HCT116 (cell line): ENCODE measurements at regions not wholly inside any gene's neighbourhood (a gene's known extent, or its start where the extent isn't known, plus 50 kb on each side); places are given as distances from the start of the nearest gene placed in this dataset.
A peak's percentile ranks its signal among the peaks of the same experiment; 100 is the strongest.

Source experiments
- ATAC-seq: fragments of 200-7000 bp; cut with Tn5 transposase; 2 replicates; pipeline ENCODE4 v1.9.1; 2020; ENCODE audit warnings: mild to moderate bottlenecking, moderate library complexity
- BruUV-seq: library from RNA; stranded (reverse); fragments of 400-500 nt; replicated peaks from 2 replicates; lab custom pipeline; 2021; lab: Mats Ljungman, UMichigan
- CTCF ChIA-PET: fragments of 300-600 bp; sonication (Branson Sonifier 250); formaldehyde crosslinking; loops from one replicate; lab custom pipeline; 2021; ENCODE audit warnings: antibody characterized with exemption; lab: Charles Lee
- POLR2A ChIA-PET: fragments of 300-600, 350-600 bp; sonication (Branson Sonifier 250); formaldehyde crosslinking; loops from one replicate; lab custom pipeline; 2021; ENCODE audit warnings: antibody characterized with exemption; lab: Charles Lee
- RAD21 ChIA-PET, 2 experiments: fragments of 300-600 bp; sonication (Branson Sonifier 250); formaldehyde crosslinking; loops; one replicate each; lab custom pipeline; 2023; ENCODE audit warnings: low total read pairs in 2 of 2; ENCODE audit not compliant: uncharacterized antibody in 2 of 2, unreplicated experiment in 2 of 2, low non-redundant PET in 1 of 2; lab: Charles Lee
- DNase-seq: peaks from one replicate; pipeline ENCODE4 v3.0.0-alpha.2; 2010; ENCODE audit warnings: low read depth, low spot score
- H2AFZ ChIP-seq: fragments of 200-600 bp; shearing (Covaris generic), sonication (generic); 2 replicates; pipeline ENCODE4 v1.6.1; 2017; ENCODE audit warnings: low read depth, mixed run types, mixed read lengths, antibody characterized with exemption, low read length; ENCODE audit not compliant: poor library complexity, severe bottlenecking
- H3K27ac ChIP-seq: 2 replicates; pipeline ENCODE4 v1.5.1; 2012; ENCODE audit warnings: low read depth, low read length
- H3K27me3 ChIP-seq: fragments of 200-600 bp; sonication (generic); 2 replicates; pipeline ENCODE4 v1.6.1; 2016; ENCODE audit warnings: mixed run types, low read length, mixed read lengths; ENCODE audit not compliant: insufficient read depth
- H3K36me3 ChIP-seq, 2 experiments: fragments of 200-500 bp in 1 of 2; fragments of 200-600 bp in 1 of 2; sonication (Bioruptor generic) in 1 of 2; sonication (generic) in 1 of 2; 2 replicates each; pipeline versions ENCODE4 v1.5.1 to v1.6.1; 2014 to 2016; ENCODE audit warnings: low read length in 2 of 2, inconsistent platforms in 1 of 2, mixed read lengths in 1 of 2, mixed run types in 1 of 2; ENCODE audit not compliant: insufficient read depth in 2 of 2, control insufficient read depth in 1 of 2
- H3K4me1 ChIP-seq, 2 experiments: fragments of 200-600 bp in 1 of 2; sonication (generic) in 1 of 2; 2 replicates each; pipeline versions ENCODE4 v1.5.1 to v1.6.1; 2012 to 2017; ENCODE audit warnings: low read length in 2 of 2, inconsistent platforms in 1 of 2, mild to moderate bottlenecking in 1 of 2, mixed read lengths in 1 of 2, mixed run types in 1 of 2, moderate library complexity in 1 of 2; ENCODE audit not compliant: insufficient read depth in 2 of 2, control insufficient read depth in 1 of 2
- H3K4me2 ChIP-seq: fragments of 200-600 bp; sonication (generic); 2 replicates; pipeline ENCODE4 v1.6.1; 2017; ENCODE audit warnings: mixed run types, low read length, mixed read lengths
- H3K4me3 ChIP-seq, 2 experiments: fragments of 200-600 bp in 1 of 2; sonication (generic) in 1 of 2; replicated peaks in 1 of 2; 2 replicates each; pipeline ENCODE4 v1.5.1; 2011 to 2016; ENCODE audit warnings: low read length in 2 of 2, control low read depth in 1 of 2, low read depth in 1 of 2, mild to moderate bottlenecking in 1 of 2, mixed read lengths in 1 of 2, mixed run types in 1 of 2
- H3K79me2 ChIP-seq: fragments of 200-600 bp; sonication (generic); 2 replicates; pipeline ENCODE4 v1.6.1; 2017; ENCODE audit warnings: mild to moderate bottlenecking, mixed run types, low read length, moderate library complexity, mixed read lengths; ENCODE audit not compliant: insufficient read depth
- H3K9ac ChIP-seq: fragments of 200-600 bp; sonication (generic); 2 replicates; pipeline ENCODE4 v1.6.1; 2016; ENCODE audit warnings: low read length, mixed read lengths
- H3K9me2 ChIP-seq: fragments of 200-600 bp; sonication (generic), shearing (Covaris generic); 2 replicates; pipeline ENCODE4 v1.6.1; 2017; ENCODE audit warnings: mixed run types, mild to moderate bottlenecking, moderate library complexity; ENCODE audit not compliant: insufficient read depth
- H3K9me3 ChIP-seq, 2 experiments: fragments of 200-500 bp in 1 of 2; fragments of 200-600 bp in 1 of 2; sonication (Bioruptor generic) in 1 of 2; sonication (generic) in 1 of 2; 2 replicates each; pipeline ENCODE4 v1.6.1; 2014 to 2017; ENCODE audit warnings: low read length in 2 of 2, mixed read lengths in 2 of 2, inconsistent platforms in 1 of 2, low read depth in 1 of 2, mild to moderate bottlenecking in 1 of 2, mixed run types in 1 of 2, moderate library complexity in 1 of 2; ENCODE audit not compliant: control insufficient read depth in 1 of 2, insufficient read depth in 1 of 2
- H4K20me1 ChIP-seq: fragments of 200-600 bp; sonication (generic), shearing (Covaris generic); 2 replicates; pipeline ENCODE4 v1.6.1; 2017; ENCODE audit warnings: mixed run types, mild to moderate bottlenecking, moderate library complexity; ENCODE audit not compliant: insufficient read depth
- ATF3 ChIP-seq: IDR thresholded peaks from 2 replicates; pipeline ENCODE4 v1.6.1; 2012
- CTCF ChIP-seq, 3 experiments: fragments of 200-600 bp in 1 of 3; sonication (generic) in 1 of 3; IDR thresholded peaks in 2 of 3; conservative IDR thresholded peaks in 1 of 3; 2 replicates each; pipeline ENCODE4 v1.5.1; 2012 to 2017; ENCODE audit warnings: low read depth in 2 of 3, low read length in 2 of 3, antibody characterized with exemption in 1 of 3, borderline replicate concordance in 1 of 3, control low read depth in 1 of 3, mild to moderate bottlenecking in 1 of 3, mixed read lengths in 1 of 3, mixed run types in 1 of 3, moderate library complexity in 1 of 3; ENCODE audit not compliant: insufficient read depth in 1 of 3
- EGR1 ChIP-seq: IDR thresholded peaks from 2 replicates; pipeline ENCODE4 v1.6.1; 2012; ENCODE audit warnings: low read depth
- JUND ChIP-seq: IDR thresholded peaks from 2 replicates; pipeline ENCODE4 v1.6.1; 2012
- MAX ChIP-seq: IDR thresholded peaks from 2 replicates; pipeline ENCODE4 v1.6.1; 2012
- POLR2A ChIP-seq: IDR thresholded peaks from 2 replicates; pipeline ENCODE4 v1.7.0; 2011; ENCODE audit warnings: borderline replicate concordance; ENCODE audit not compliant: insufficient read depth, insufficient read length; ENCODE audit errors: extremely low read depth
- POLR2AphosphoS5 ChIP-seq: IDR thresholded peaks from 2 replicates; pipeline ENCODE4 v1.6.1; 2011; ENCODE audit warnings: mild to moderate bottlenecking, low read depth, low read length, moderate library complexity
- SIN3A ChIP-seq: IDR thresholded peaks from 2 replicates; pipeline ENCODE4 v1.6.1; 2012; ENCODE audit warnings: low read depth
- SP1 ChIP-seq: IDR thresholded peaks from 2 replicates; pipeline ENCODE4 v1.6.1; 2012; ENCODE audit warnings: low read depth
- SRF ChIP-seq: IDR thresholded peaks from 2 replicates; pipeline ENCODE4 v1.6.1; 2012; ENCODE audit warnings: low read depth
- TCF7L2 ChIP-seq: IDR thresholded peaks from 2 replicates; pipeline ENCODE4 v1.7.0; 2011; ENCODE audit warnings: borderline replicate concordance, inconsistent platforms; ENCODE audit not compliant: insufficient read depth, insufficient read length; ENCODE audit errors: extremely low read depth
- YY1 ChIP-seq: IDR thresholded peaks from 2 replicates; pipeline ENCODE4 v1.6.1; 2011; ENCODE audit warnings: low read length, low read depth, moderate library complexity, mild to moderate bottlenecking; ENCODE audit not compliant: insufficient replicate concordance; ENCODE audit errors: extremely low read depth
- ZBTB33 ChIP-seq: IDR thresholded peaks from 2 replicates; pipeline ENCODE4 v1.6.1; 2011; ENCODE audit warnings: mild to moderate bottlenecking, low read length, moderate library complexity; ENCODE audit not compliant: insufficient replicate concordance; ENCODE audit errors: extremely low read depth
- ZNF274 ChIP-seq: fragments of 200-500 bp; sonication (Bioruptor generic); IDR thresholded peaks from 2 replicates; pipeline ENCODE4 v1.6.1; 2014; ENCODE audit warnings: mild to moderate bottlenecking, low read depth, low read length, inconsistent platforms
- intact Hi-C: fragments of 100-400 bp; cut with micrococcal nuclease; formaldehyde crosslinking; loops from 2 replicates; pipeline ENCODE4 v1.10.0; 2022

- intact Hi-C loops: loop anchor here (1.0 to 10.0 kb wide), 2 partner anchors 220 to 659 kb away; no protein-coding TSS in a partner anchor
- peaks cover 24 to 68% of the 10 kb centered on the region in 2 experiments for H3K4me1 ChIP-seq
- TF ChIP-seq JUND (no peak), SIN3A (no peak), TCF7L2 (peak; percentile 22), ZNF274 (no peak), POLR2AphosphoS5 (no peak)
- peak overlapping the region; percentile 69 for H2AFZ ChIP-seq
- BruUV-seq: no TSS peak
- H3K9ac ChIP-seq: 0 out of 2 replicates have a peak overlapping the region, but pooled peaks have one; percentile 5
- H3K36me3 ChIP-seq: no peaks in the 10 kb centered on the region
- no peaks in the 10 kb centered on the region for H3K79me2 ChIP-seq
- no peak overlapping the region; the same call in 1 of the 2 replicates for H3K27ac ChIP-seq
- H3K9me3 ChIP-seq: no peaks in the 10 kb centered on the region
- DNase-seq: no peak
- no peaks in the 10 kb centered on the region for H3K9me2 ChIP-seq
- H4K20me1 ChIP-seq: no peaks in the 10 kb centered on the region
- ChIA-PET RAD21 (no interaction called here), POLR2A (interaction anchor here (1.5 kb wide), 1 partner anchor 17 kb away, joined by 3 read pairs; no protein-coding TSS in a partner anchor), CTCF (interaction anchor here (0.6 kb wide), 1 partner anchor 210 kb away, joined by 3 read pairs; no protein-coding TSS in a partner anchor)
- ATAC-seq: no peak
- peak overlapping the region; percentile 60 for H3K4me2 ChIP-seq
- no peaks in the 10 kb centered on the region for H3K27me3 ChIP-seq
- H3K4me3 ChIP-seq: no peak overlapping the region
Observed at GRCh38 chr4:186946136-186946535, 222.5 kb upstream of the FAT1 start.

- no peak overlapping the region for H3K4me3 ChIP-seq
- ChIA-PET RAD21 (no interaction called here), POLR2A (interaction anchor here (1.5 kb wide), 1 partner anchor 17 kb away, joined by 3 read pairs; no protein-coding TSS in a partner anchor), CTCF (interaction anchor here (0.6 to 1.3 kb wide), 2 partner anchors 115 to 210 kb away, joined by 3 read pairs; no protein-coding TSS in a partner anchor)
- no peaks in the 10 kb centered on the region for H3K36me3 ChIP-seq
- intact Hi-C loops: loop anchor here (1.0 to 10.0 kb wide), 2 partner anchors 220 to 658 kb away; no protein-coding TSS in a partner anchor
- H3K27ac ChIP-seq: peak overlapping the region; percentile 31
- H3K9me2 ChIP-seq: no peaks in the 10 kb centered on the region
- H3K27me3 ChIP-seq: no peaks in the 10 kb centered on the region
- ATAC-seq: peak; percentile 98
- no peaks in the 10 kb centered on the region for H4K20me1 ChIP-seq
- no peaks in the 10 kb centered on the region for H3K79me2 ChIP-seq
- BruUV-seq: no TSS peak
- peak; percentile 79 for DNase-seq
- H3K9me3 ChIP-seq: no peaks in the 10 kb centered on the region
- H2AFZ ChIP-seq: peak overlapping the region; percentile 69
- H3K4me1 ChIP-seq: peaks cover 24 to 68% of the 10 kb centered on the region in 2 experiments
- H3K4me2 ChIP-seq: peak overlapping the region; percentile 60
- peak overlapping the region; percentile 20; the same call in 1 of the 2 replicates for H3K9ac ChIP-seq
- no peak for TF ChIP-seq ZBTB33
- peak; percentile 60 for TF ChIP-seq YY1
- TF ChIP-seq EGR1: no peak
- TF ChIP-seq ATF3: no peak
- TF ChIP-seq CTCF (IDR thresholded peaks at IDR 0.05 in 2 of 3, conservative IDR thresholded peaks at IDR 0.05 in 1 of 3; ENCODE audit: borderline replicate concordance in 1 of 3, insufficient read depth in 1 of 3, low read depth in 2 of 3, low read length in 2 of 3): peak; percentile 82 to 89 (median 82); a peak in 5 of 6 replicates
- peak; percentile 51 for TF ChIP-seq POLR2AphosphoS5
- TF ChIP-seq SRF: no peak
- peak; percentile 41 for TF ChIP-seq MAX
- no peak for TF ChIP-seq POLR2A
- 0 out of 2 replicates have a peak, but pooled peaks have one; percentile 20 for TF ChIP-seq SP1
Observed at GRCh38 chr4:186946682-186947294, 223.1 kb upstream of the FAT1 start.
